ENCODE measurements at regions not wholly inside any gene's neighbourhood (a gene's known extent, or its start where the extent isn't known, plus 50 kb on each side); places are given as distances from the start of the nearest gene placed in this dataset.

DNA sequence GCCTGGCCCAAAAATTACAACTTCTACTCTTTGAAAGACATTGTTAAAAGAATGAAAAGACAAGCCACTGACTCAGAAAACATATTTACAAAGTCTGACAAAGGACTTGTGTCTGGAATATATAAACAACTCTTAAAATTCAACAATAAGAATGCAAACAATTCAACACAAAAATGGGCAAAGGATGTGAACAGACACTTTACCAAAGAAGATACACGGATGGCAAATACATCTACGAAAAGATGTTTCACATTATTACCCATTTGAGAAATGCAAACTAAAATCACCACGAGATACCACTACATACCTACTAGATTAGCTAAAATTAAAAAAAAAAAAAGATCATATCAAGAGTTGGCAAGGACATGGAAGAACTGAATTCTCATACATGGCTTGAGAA, 80.8 kb upstream of the METRNL start:
- intact Hi-C loops (cut with micrococcal nuclease) (no loop called here), dilution Hi-C loops (cut with MboI; ENCODE audit: extremely low pct_ligation_motif_present, low sequenced_read_pairs) (no loop called here)
- Histone ChIP-seq H3K27me3 (ENCODE audit: control insufficient read depth in 2 of 2, insufficient read depth in 2 of 2, low read length in 2 of 2) (no peaks in the 10 kb centered on the region), H3K9ac (replicated peaks; ENCODE audit: extremely low read depth, insufficient read depth, low read length) (no peak overlapping the region), H3K4me2 (ENCODE audit: insufficient read depth, low read length) (no peak overlapping the region), H3K4me1 (ENCODE audit: control insufficient read depth, extremely low read depth, insufficient read depth, low read length) (no peaks in the 10 kb centered on the region), H4K20me1 (replicated peaks; ENCODE audit: control insufficient read depth, extremely low read depth, insufficient read depth, low read length) (no peaks in the 10 kb centered on the region), H3K27ac (ENCODE audit: insufficient read depth, low read depth, low read length) (no peak overlapping the region), H3K4me3 (replicated peaks in 1 of 3; ENCODE audit: insufficient read depth in 1 of 3, low read depth in 1 of 3, low read length in 3 of 3) (no peak overlapping the region), H3K36me3 (ENCODE audit: control insufficient read depth in 2 of 2, extremely low read depth in 1 of 2, insufficient read depth in 2 of 2, low read length in 2 of 2) (no peaks in the 10 kb centered on the region), H2AFZ (ENCODE audit: low read depth, low read length) (no peak overlapping the region), H3K79me2 (ENCODE audit: control insufficient read depth, insufficient read depth, low read length) (no peaks in the 10 kb centered on the region), H3K9me1 (replicated peaks; ENCODE audit: control insufficient read depth, extremely low read depth, insufficient read depth, low read length) (no peaks in the 10 kb centered on the region), H3K9me3 (replicated peaks; ENCODE audit: control insufficient read depth, insufficient read depth, low read length) (no peaks in the 10 kb centered on the region)
- no TSS peak for BruUV-seq (replicated peaks)
- CTCF ChIA-PET = no interaction called here
- POLR2A ChIA-PET = no interaction called here
- no peak for TF ChIP-seq FOS (IDR thresholded peaks at IDR 0.05; ENCODE audit: borderline replicate concordance, insufficient read depth, low read length)
- TF ChIP-seq POLR2AphosphoS5 (IDR thresholded peaks at IDR 0.05; ENCODE audit: insufficient read depth, low read depth, low read length) = no peak
- no peak for TF ChIP-seq MAX (IDR thresholded peaks at IDR 0.05; ENCODE audit: insufficient read depth, insufficient read length)
- no peak for TF ChIP-seq EZH2 (IDR thresholded peaks at IDR 0.05; ENCODE audit: borderline replicate concordance, low read depth, low read length, severe bottlenecking)
- no peak for TF ChIP-seq MYC (IDR thresholded peaks at IDR 0.05; ENCODE audit: low read depth, low read length)
- TF ChIP-seq CTCF (IDR thresholded peaks at IDR 0.05; ENCODE audit: extremely low read depth in 1 of 2, insufficient read depth in 1 of 2, low read depth in 1 of 2, low read length in 2 of 2) = no peak
- no peak for TF ChIP-seq POLR2A (IDR thresholded peaks at IDR 0.05; ENCODE audit: low read depth, low read length)
- TF ChIP-seq GATA2 (IDR thresholded peaks at IDR 0.05; ENCODE audit: insufficient read depth, insufficient read length, low read depth, low read length) = no peak
- no peak for TF ChIP-seq JUN (IDR thresholded peaks at IDR 0.05; ENCODE audit: borderline replicate concordance, insufficient read depth, insufficient read length, low read depth)
- no peak for DNase-seq (ENCODE audit: low read depth, low spot score)
- no peak for FAIRE-seq
